T-cell (primary cell): ENCODE measurements at regions not wholly inside any gene's neighbourhood (a gene's known extent, or its start where the extent isn't known, plus 50 kb on each side); places are given as distances from the start of the nearest gene placed in this dataset.

ENCODE experiments used
- ATAC-seq, 4 experiments: fragments of 200-7000 bp in 3 of 4; fragments of 150-1000 bp in 1 of 4; cut with Tn5 transposase; replicated peaks in 1 of 4; 1 replicate in 3 of 4; 2 replicates in 1 of 4; pipeline ENCODE4 v1.10.0; 2021; ENCODE audit warnings: moderate library complexity in 3 of 4, mild to moderate bottlenecking in 2 of 4, moderate number of reproducible peaks in 1 of 4
- CTCF ChIA-PET, 2 donors: fragments of 300-600 bp; sonication (Branson Sonifier 250); formaldehyde crosslinking; loops; one replicate each; lab custom pipeline; 2022; ENCODE audit warnings: antibody characterized with exemption in 2 of 2; lab: Charles Lee
- POLR2A ChIA-PET, 2 donors: fragments of 300-600 bp; sonication (Branson Sonifier 250); formaldehyde crosslinking; loops; one replicate each; lab custom pipeline; 2022; ENCODE audit warnings: antibody characterized with exemption in 2 of 2; lab: Charles Lee
- DNase-seq, 35 experiments: peaks; one replicate each; pipeline versions ENCODE4 v3.0.0 to v3.0.0-alpha.2; 2013 to 2023
- H3K27ac ChIP-seq: one replicate; pipeline ENCODE4 v1.5.1; 2013; ENCODE audit warnings: low read length
- H3K27me3 ChIP-seq, 2 experiments: replicated peaks in 1 of 2; 1 replicate in 1 of 2; 2 replicates in 1 of 2; pipeline versions ENCODE4 v1.6.1 to v1.7.0; 2013; ENCODE audit warnings: low read length in 1 of 2, mixed read lengths in 1 of 2; ENCODE audit not compliant: control insufficient read depth in 2 of 2, insufficient read depth in 2 of 2; ENCODE audit errors: extremely low read depth in 1 of 2
- H3K36me3 ChIP-seq, 2 donors: 1 replicate in 1 of 2; 2 replicates in 1 of 2; pipeline versions ENCODE4 v1.6.1 to v1.7.0; 2013; ENCODE audit warnings: low read length in 1 of 2; ENCODE audit not compliant: control insufficient read depth in 2 of 2, insufficient read depth in 1 of 2; ENCODE audit errors: extremely low read depth in 1 of 2
- H3K4me1 ChIP-seq, 2 experiments: 1 replicate in 1 of 2; 2 replicates in 1 of 2; pipeline versions ENCODE4 v1.6.1 to v1.7.0; 2013; ENCODE audit warnings: low read length in 2 of 2, mixed read lengths in 1 of 2; ENCODE audit not compliant: insufficient read depth in 2 of 2, control insufficient read depth in 1 of 2; ENCODE audit errors: extremely low read depth in 1 of 2
- H3K4me3 ChIP-seq, 2 donors: 1 replicate in 1 of 2; 2 replicates in 1 of 2; pipeline versions ENCODE4 v1.5.1 to v1.7.0; 2013; ENCODE audit warnings: mild to moderate bottlenecking in 2 of 2, low read length in 1 of 2, moderate library complexity in 1 of 2; ENCODE audit not compliant: control insufficient read depth in 1 of 2; ENCODE audit errors: extremely low read depth in 1 of 2
- H3K9me3 ChIP-seq: 2 replicates; pipeline ENCODE4 v1.7.0; 2013
- H3K27ac Mint-ChIP-seq, 2 donors: one replicate each; pipeline ENCODE4 v1.8.0; 2020 to 2021; ENCODE audit warnings: mild to moderate bottlenecking in 2 of 2, mixed read lengths in 2 of 2
- H3K27me3 Mint-ChIP-seq, 2 donors: one replicate each; pipeline ENCODE4 v1.8.0; 2021 to 2022; ENCODE audit warnings: mixed read lengths in 2 of 2
- H3K36me3 Mint-ChIP-seq: one replicate; pipeline ENCODE4 v1.8.0; 2021; ENCODE audit warnings: mixed read lengths
- H3K4me1 Mint-ChIP-seq, 3 donors: one replicate each; pipeline ENCODE4 v1.8.0; 2020 to 2022; ENCODE audit warnings: mixed read lengths in 3 of 3, mild to moderate bottlenecking in 1 of 3
- H3K4me3 Mint-ChIP-seq, 3 donors: one replicate each; pipeline ENCODE4 v1.8.0; 2020 to 2022; ENCODE audit warnings: mild to moderate bottlenecking in 3 of 3, mixed read lengths in 3 of 3, moderate library complexity in 3 of 3
- H3K9me3 Mint-ChIP-seq, 3 donors: one replicate each; pipeline ENCODE4 v1.8.0; 2020 to 2022; ENCODE audit warnings: mixed read lengths in 3 of 3
- WGBS: methylation state at CpG from one replicate; pipeline ENCODE4 v1.1.5; 2013; ENCODE audit warnings: missing lambda C conversion rate; ENCODE audit not compliant: insufficient coverage; 5-methylcytosine and 5-hydroxymethylcytosine counted together

DNA sequence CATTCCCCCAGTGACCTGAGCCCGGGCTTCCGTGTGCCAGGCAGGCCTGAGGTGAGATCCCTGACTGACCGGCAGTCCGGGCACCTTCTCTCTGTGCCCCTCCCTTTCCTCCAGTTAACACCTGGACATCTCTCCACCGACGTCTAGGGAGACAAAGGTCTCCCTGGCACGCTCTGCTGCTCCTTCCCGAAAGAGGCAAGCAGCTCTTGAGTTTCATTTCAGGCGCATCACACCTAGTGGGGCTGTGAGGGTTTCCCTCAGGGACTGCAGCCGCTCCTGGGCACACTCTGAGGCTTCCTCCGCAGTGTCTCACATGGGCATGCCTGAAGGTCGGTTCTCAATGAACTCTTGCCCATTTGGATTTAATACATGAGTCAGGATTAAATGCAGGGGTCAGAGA, 322.7 kb downstream of the CTTN start:
- no peak for DNase-seq
- H3K9me3 ChIP-seq: no peaks in the 10 kb centered on the region
- ChIA-PET POLR2A (no interaction called here), CTCF (no interaction called here)
- H3K36me3 ChIP-seq: no peaks in the 10 kb centered on the region
- no peak overlapping the region for H3K27ac ChIP-seq
- Mint-ChIP-seq H3K4me3 (no peak overlapping the region), H3K27me3 (peaks cover 3 to 16% of the 10 kb centered on the region in 2 donors), H3K36me3 (no peaks in the 10 kb centered on the region), H3K27ac (no peak overlapping the region), H3K9me3 (no peaks in the 10 kb centered on the region), H3K4me1 (no peaks in the 10 kb centered on the region)
- H3K4me1 ChIP-seq: no peaks in the 10 kb centered on the region
- peaks cover 2 to 37% of the 10 kb centered on the region in 2 experiments for H3K27me3 ChIP-seq
- H3K4me3 ChIP-seq: no peak overlapping the region
- 88% methylated on average over 12 of the region's 12 CpGs for WGBS
- ATAC-seq: no peak

- Mint-ChIP-seq H3K27me3 (peaks cover 0 to 4% of the 10 kb centered on the region in 2 donors), H3K9me3 (no peaks in the 10 kb centered on the region), H3K4me3 (no peak overlapping the region), H3K4me1 (no peaks in the 10 kb centered on the region), H3K27ac (no peak overlapping the region), H3K36me3 (no peaks in the 10 kb centered on the region)
- H3K4me1 ChIP-seq: no peaks in the 10 kb centered on the region
- DNase-seq (no peak), ATAC-seq (no peak)
- peaks cover 0 to 14% of the 10 kb centered on the region in 2 experiments for H3K27me3 ChIP-seq
- CTCF ChIA-PET: no interaction called here
- H3K4me3 ChIP-seq: no peak overlapping the region
- no peak overlapping the region for H3K27ac ChIP-seq
- POLR2A ChIA-PET: no interaction called here
- WGBS: 89% methylated on average over 10 of the region's 10 CpGs
- no peaks in the 10 kb centered on the region for H3K36me3 ChIP-seq
- H3K9me3 ChIP-seq: no peaks in the 10 kb centered on the region
Measured at GRCh38 chr11:70725278-70725677, 326.9 kb downstream of the CTTN start.

GRCh38 chr11:70725739-70726138, 327.4 kb downstream of the CTTN start:
- Mint-ChIP-seq H3K4me1 (no peaks in the 10 kb centered on the region), H3K4me3 (no peak overlapping the region), H3K36me3 (no peaks in the 10 kb centered on the region), H3K27ac (no peak overlapping the region), H3K9me3 (no peaks in the 10 kb centered on the region), H3K27me3 (peaks cover 0 to 4% of the 10 kb centered on the region in 2 donors)
- Histone ChIP-seq H3K27ac (no peak overlapping the region), H3K27me3 (peaks cover 0 to 14% of the 10 kb centered on the region in 2 experiments), H3K9me3 (no peaks in the 10 kb centered on the region), H3K36me3 (no peaks in the 10 kb centered on the region), H3K4me3 (no peak overlapping the region), H3K4me1 (no peaks in the 10 kb centered on the region)
- DNase-seq: no peak
- CTCF ChIA-PET: no interaction called here
- WGBS: 78% methylated on average over 3 of the region's 7 CpGs
- no peak for ATAC-seq
- POLR2A ChIA-PET: no interaction called here

DNA sequence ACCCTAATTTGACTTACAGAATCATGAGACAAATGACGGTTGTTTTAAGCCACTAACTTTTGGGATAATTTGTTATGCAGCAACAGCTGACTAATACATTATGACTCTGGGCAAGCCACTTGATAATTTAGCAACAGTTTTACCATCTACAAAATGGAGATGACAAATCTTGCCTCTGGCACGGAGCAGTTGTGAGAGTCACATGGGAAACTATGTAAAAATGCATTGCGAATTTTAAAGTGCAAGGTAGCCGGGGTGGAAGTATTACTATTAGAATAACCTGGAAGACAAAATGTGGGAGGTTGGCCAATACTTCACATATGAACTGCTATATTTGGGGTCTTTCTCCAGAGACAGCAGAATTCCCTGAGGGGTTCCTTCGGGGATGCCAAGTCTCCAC, 328.7 kb downstream of the CTTN start:
- H3K27ac Mint-ChIP-seq: no peak overlapping the region
- H3K27me3 Mint-ChIP-seq: peaks cover 0 to 4% of the 10 kb centered on the region in 2 donors
- H3K4me3 ChIP-seq: no peak overlapping the region
- H3K27ac ChIP-seq: no peak overlapping the region
- H3K9me3 Mint-ChIP-seq: no peaks in the 10 kb centered on the region
- ATAC-seq (no peak), DNase-seq (no peak)
- H3K4me1 ChIP-seq: no peaks in the 10 kb centered on the region
- CTCF ChIA-PET: no interaction called here
- 89% methylated on average over 1 of the region's 5 CpGs for WGBS
- no peaks in the 10 kb centered on the region for H3K36me3 ChIP-seq
- POLR2A ChIA-PET: no interaction called here
- no peaks in the 10 kb centered on the region for H3K4me1 Mint-ChIP-seq
- no peak overlapping the region for H3K4me3 Mint-ChIP-seq
- peaks cover 0 to 14% of the 10 kb centered on the region in 2 experiments for H3K27me3 ChIP-seq
- H3K9me3 ChIP-seq: no peaks in the 10 kb centered on the region
- no peaks in the 10 kb centered on the region for H3K36me3 Mint-ChIP-seq

GRCh38 chr11:70727899-70728620, 329.7 kb downstream of the CTTN start:
- no peaks in the 10 kb centered on the region for H3K9me3 ChIP-seq
- ChIA-PET POLR2A (no interaction called here), CTCF (no interaction called here)
- peaks cover 0 to 7% of the 10 kb centered on the region in 2 donors for H3K27me3 Mint-ChIP-seq
- H3K27me3 ChIP-seq: peaks cover 0 to 20% of the 10 kb centered on the region in 2 experiments
- H3K4me1 Mint-ChIP-seq: no peaks in the 10 kb centered on the region
- H3K27ac ChIP-seq: no peak overlapping the region
- H3K36me3 ChIP-seq: no peaks in the 10 kb centered on the region
- no peak overlapping the region for H3K27ac Mint-ChIP-seq
- H3K4me3 ChIP-seq: no peak overlapping the region
- H3K9me3 Mint-ChIP-seq: no peaks in the 10 kb centered on the region
- ATAC-seq: no peak
- no peak for DNase-seq
- H3K4me3 Mint-ChIP-seq: no peak overlapping the region
- 78% methylated on average over 9 of the region's 15 CpGs for WGBS
- no peaks in the 10 kb centered on the region for H3K4me1 ChIP-seq
- no peaks in the 10 kb centered on the region for H3K36me3 Mint-ChIP-seq

- ChIA-PET POLR2A (no interaction called here), CTCF (no interaction called here)
- ATAC-seq (no peak), DNase-seq (no peak)
- Mint-ChIP-seq H3K9me3 (no peaks in the 10 kb centered on the region), H3K27me3 (peaks cover 0 to 3% of the 10 kb centered on the region in 2 donors), H3K4me3 (no peak overlapping the region), H3K36me3 (no peaks in the 10 kb centered on the region), H3K4me1 (no peaks in the 10 kb centered on the region), H3K27ac (no peak overlapping the region)
- Histone ChIP-seq H3K27me3 (peaks cover 0 to 23% of the 10 kb centered on the region in 2 experiments), H3K4me1 (no peaks in the 10 kb centered on the region), H3K27ac (no peak overlapping the region), H3K9me3 (no peaks in the 10 kb centered on the region), H3K36me3 (no peaks in the 10 kb centered on the region), H3K4me3 (no peak overlapping the region)
- WGBS: 59% methylated on average over 2 of the region's 6 CpGs
Measured at GRCh38 chr11:70729949-70730348, 331.6 kb downstream of the CTTN start.
